ENCODE measurements at regions not wholly inside any gene's neighbourhood (a gene's known extent, or its start where the extent isn't known, plus 50 kb on each side); places are given as distances from the start of the nearest gene placed in this dataset.

DNA sequence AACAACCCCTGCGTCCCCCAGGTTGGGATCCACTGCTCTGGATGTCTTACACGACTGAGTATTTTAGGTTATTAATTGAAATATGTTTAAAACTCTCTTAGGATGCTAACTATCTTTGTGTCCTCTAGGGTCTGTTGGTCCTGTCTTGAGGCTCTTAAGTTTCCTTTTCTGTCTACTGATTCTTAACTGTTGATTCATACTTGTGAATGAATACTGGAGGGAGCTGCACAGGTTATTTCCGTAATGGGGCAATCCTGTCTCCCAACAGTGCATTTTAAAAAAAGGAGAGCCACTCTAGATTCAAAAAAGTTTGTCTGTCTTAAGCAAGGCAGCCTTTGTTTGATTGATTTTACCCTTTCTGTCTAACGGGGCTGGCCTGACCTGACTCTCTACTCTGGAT lies 237.6 kb upstream of the POM121L12 start:
- TF ChIP-seq, protein P1, sequence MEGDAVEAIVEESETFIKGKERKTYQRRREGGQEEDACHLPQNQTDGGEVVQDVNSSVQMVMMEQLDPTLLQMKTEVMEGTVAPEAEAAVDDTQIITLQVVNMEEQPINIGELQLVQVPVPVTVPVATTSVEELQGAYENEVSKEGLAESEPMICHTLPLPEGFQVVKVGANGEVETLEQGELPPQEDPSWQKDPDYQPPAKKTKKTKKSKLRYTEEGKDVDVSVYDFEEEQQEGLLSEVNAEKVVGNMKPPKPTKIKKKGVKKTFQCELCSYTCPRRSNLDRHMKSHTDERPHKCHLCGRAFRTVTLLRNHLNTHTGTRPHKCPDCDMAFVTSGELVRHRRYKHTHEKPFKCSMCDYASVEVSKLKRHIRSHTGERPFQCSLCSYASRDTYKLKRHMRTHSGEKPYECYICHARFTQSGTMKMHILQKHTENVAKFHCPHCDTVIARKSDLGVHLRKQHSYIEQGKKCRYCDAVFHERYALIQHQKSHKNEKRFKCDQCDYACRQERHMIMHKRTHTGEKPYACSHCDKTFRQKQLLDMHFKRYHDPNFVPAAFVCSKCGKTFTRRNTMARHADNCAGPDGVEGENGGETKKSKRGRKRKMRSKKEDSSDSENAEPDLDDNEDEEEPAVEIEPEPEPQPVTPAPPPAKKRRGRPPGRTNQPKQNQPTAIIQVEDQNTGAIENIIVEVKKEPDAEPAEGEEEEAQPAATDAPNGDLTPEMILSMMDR (IDR thresholded peaks at IDR 0.05): no peak
- no peak for TF ChIP-seq POLR2A (IDR thresholded peaks at IDR 0.05)

Measured in thyroid gland (tissue), 4 donors.